ENCODE measurements at regions not wholly inside any gene's neighbourhood (a gene's known extent, or its start where the extent isn't known, plus 50 kb on each side); places are given as distances from the start of the nearest gene placed in this dataset.

- ATAC-seq (ENCODE audit: low FRiP score): no peak
- H3K27me3 ChIP-seq (ENCODE audit: control insufficient read depth in 1 of 2, insufficient read depth in 2 of 2, low read length in 1 of 2): no peaks in the 10 kb centered on the region
- H3K36me3 ChIP-seq (ENCODE audit: control insufficient read depth in 1 of 2, insufficient read depth in 2 of 2, low read length in 1 of 2): no peaks in the 10 kb centered on the region
- 64 to 76% methylated on average over 7 of the region's 7 CpGs for WGBS, 2 donors
- H3K9me3 ChIP-seq (ENCODE audit: control insufficient read depth, low read length): no peaks in the 10 kb centered on the region
- intact Hi-C loops (cut with DNase I): no loop called here
- no peak overlapping the region for H3K4me3 ChIP-seq (ENCODE audit: low read length in 2 of 2)
- DNase-seq: no peak
- no peaks in the 10 kb centered on the region for H3K4me1 ChIP-seq (ENCODE audit: control insufficient read depth in 1 of 2, insufficient read depth in 2 of 2, low read length in 2 of 2)
- no peak overlapping the region for H3K27ac ChIP-seq (ENCODE audit: low read depth in 1 of 2, low read length in 2 of 2)
Measured at GRCh38 chr15:61518191-61518950, 289.3 kb upstream of the RORA start.

GRCh38 chr15:61517776-61518175, 288.7 kb upstream of the RORA start:
- H3K4me3 ChIP-seq (ENCODE audit: low read length in 2 of 2): no peak overlapping the region
- no peak for DNase-seq
- no peaks in the 10 kb centered on the region for H3K4me1 ChIP-seq (ENCODE audit: control insufficient read depth in 1 of 2, insufficient read depth in 2 of 2, low read length in 2 of 2)
- intact Hi-C loops (cut with DNase I): no loop called here
- H3K9me3 ChIP-seq (ENCODE audit: control insufficient read depth, low read length): no peaks in the 10 kb centered on the region
- no peaks in the 10 kb centered on the region for H3K27me3 ChIP-seq (ENCODE audit: control insufficient read depth in 1 of 2, insufficient read depth in 2 of 2, low read length in 1 of 2)
- no peak overlapping the region for H3K27ac ChIP-seq (ENCODE audit: low read depth in 1 of 2, low read length in 2 of 2)
- ATAC-seq (ENCODE audit: low FRiP score): no peak
- 79 to 84% methylated on average over 3 of the region's 3 CpGs for WGBS, 2 donors
- H3K36me3 ChIP-seq (ENCODE audit: control insufficient read depth in 1 of 2, insufficient read depth in 2 of 2, low read length in 1 of 2): no peaks in the 10 kb centered on the region

DNA sequence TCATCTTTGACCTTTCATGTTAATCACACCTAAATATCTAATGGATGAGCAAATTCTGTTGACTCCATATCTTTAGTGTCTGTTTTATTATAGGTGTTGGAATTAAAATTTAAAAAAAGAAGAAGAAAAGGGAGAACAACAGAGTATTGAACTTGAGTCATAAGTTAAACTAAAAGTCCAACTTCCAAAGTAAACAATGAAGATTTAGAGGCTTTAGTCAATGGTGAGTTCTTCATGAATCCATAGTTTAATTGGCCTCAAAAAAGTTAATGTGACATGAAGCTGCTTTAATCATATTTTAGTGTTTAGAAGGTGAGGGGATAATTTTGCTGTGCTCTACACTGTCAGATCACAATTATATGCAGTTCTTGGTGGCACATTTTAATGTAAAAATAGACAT, 288.2 kb upstream of the RORA start:
- Histone ChIP-seq H3K27me3 (ENCODE audit: control insufficient read depth in 1 of 2, insufficient read depth in 2 of 2, low read length in 1 of 2) (no peaks in the 10 kb centered on the region), H3K9me3 (ENCODE audit: control insufficient read depth, low read length) (no peaks in the 10 kb centered on the region), H3K27ac (ENCODE audit: low read depth in 1 of 2, low read length in 2 of 2) (no peak overlapping the region), H3K36me3 (ENCODE audit: control insufficient read depth in 1 of 2, insufficient read depth in 2 of 2, low read length in 1 of 2) (no peaks in the 10 kb centered on the region), H3K4me3 (ENCODE audit: low read length in 2 of 2) (no peak overlapping the region), H3K4me1 (ENCODE audit: control insufficient read depth in 1 of 2, insufficient read depth in 2 of 2, low read length in 2 of 2) (no peaks in the 10 kb centered on the region)
- DNase-seq (no peak), ATAC-seq (ENCODE audit: low FRiP score) (no peak)
- intact Hi-C loops (cut with DNase I): no loop called here

GRCh38 chr15:61511756-61512155, 282.7 kb upstream of the RORA start:
- H3K27ac ChIP-seq (ENCODE audit: low read depth in 1 of 2, low read length in 2 of 2): no peak overlapping the region
- H3K4me1 ChIP-seq (ENCODE audit: control insufficient read depth in 1 of 2, insufficient read depth in 2 of 2, low read length in 2 of 2): no peaks in the 10 kb centered on the region
- intact Hi-C loops (cut with DNase I): no loop called here
- DNase-seq: no peak
- peaks cover 2% of the 10 kb centered on the region for H3K9me3 ChIP-seq (ENCODE audit: control insufficient read depth, low read length)
- no peak overlapping the region for H3K4me3 ChIP-seq (ENCODE audit: low read length in 2 of 2)
- H3K27me3 ChIP-seq (ENCODE audit: control insufficient read depth in 1 of 2, insufficient read depth in 2 of 2, low read length in 1 of 2): no peaks in the 10 kb centered on the region
- no peaks in the 10 kb centered on the region for H3K36me3 ChIP-seq (ENCODE audit: control insufficient read depth in 1 of 2, insufficient read depth in 2 of 2, low read length in 1 of 2)
- no peak for ATAC-seq (ENCODE audit: low FRiP score)
- WGBS, 2 donors: 84 to 85% methylated on average over 1 of the region's 1 CpG

- 61 to 78% methylated on average over 3 of the region's 3 CpGs for WGBS, 2 donors
- Histone ChIP-seq H3K9me3 (ENCODE audit: control insufficient read depth, low read length) (peaks cover 2% of the 10 kb centered on the region), H3K4me3 (ENCODE audit: low read length in 2 of 2) (no peak overlapping the region), H3K4me1 (ENCODE audit: control insufficient read depth in 1 of 2, insufficient read depth in 2 of 2, low read length in 2 of 2) (no peaks in the 10 kb centered on the region), H3K36me3 (ENCODE audit: control insufficient read depth in 1 of 2, insufficient read depth in 2 of 2, low read length in 1 of 2) (no peaks in the 10 kb centered on the region), H3K27ac (ENCODE audit: low read depth in 1 of 2, low read length in 2 of 2) (no peak overlapping the region), H3K27me3 (ENCODE audit: control insufficient read depth in 1 of 2, insufficient read depth in 2 of 2, low read length in 1 of 2) (no peaks in the 10 kb centered on the region)
- intact Hi-C loops (cut with DNase I): no loop called here
- DNase-seq (no peak), ATAC-seq (ENCODE audit: low FRiP score) (no peak)
Measured at GRCh38 chr15:61511089-61511488, 282.0 kb upstream of the RORA start.

DNA sequence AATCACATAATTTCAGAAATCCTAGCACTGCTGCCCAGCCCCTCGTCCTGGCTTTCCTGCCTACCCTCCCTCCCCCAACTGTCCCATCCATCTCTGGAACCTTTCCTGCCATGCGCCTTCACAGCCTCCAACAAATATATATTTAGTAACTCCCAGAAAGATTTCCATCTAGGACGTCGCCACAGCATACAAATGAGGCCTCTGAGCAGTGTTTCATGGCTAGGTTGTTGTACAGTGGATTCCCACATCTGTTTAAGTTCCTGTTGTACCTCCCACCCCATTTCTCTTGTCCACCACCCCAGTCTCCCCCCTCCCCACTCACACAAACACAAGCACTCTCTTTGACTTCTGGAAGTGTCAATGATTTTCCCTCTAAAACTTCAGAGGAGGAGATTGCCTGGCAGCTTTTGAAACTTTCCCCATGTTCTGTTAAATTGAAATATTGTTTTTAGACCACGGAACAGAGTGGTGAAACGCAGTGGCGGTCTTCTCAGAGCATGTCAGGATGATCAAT, 280.3 kb upstream of the RORA start:
- intact Hi-C loops (cut with DNase I): no loop called here
- Histone ChIP-seq H3K36me3 (ENCODE audit: control insufficient read depth in 1 of 2, insufficient read depth in 2 of 2, low read length in 1 of 2) (no peaks in the 10 kb centered on the region), H3K4me1 (ENCODE audit: control insufficient read depth in 1 of 2, insufficient read depth in 2 of 2, low read length in 2 of 2) (no peaks in the 10 kb centered on the region), H3K27ac (ENCODE audit: low read depth in 1 of 2, low read length in 2 of 2) (no peak overlapping the region), H3K27me3 (ENCODE audit: control insufficient read depth in 1 of 2, insufficient read depth in 2 of 2, low read length in 1 of 2) (no peaks in the 10 kb centered on the region), H3K4me3 (ENCODE audit: low read length in 2 of 2) (no peak overlapping the region), H3K9me3 (ENCODE audit: control insufficient read depth, low read length) (peaks cover 2% of the 10 kb centered on the region)
- WGBS, 2 donors: 26 to 40% methylated on average over 7 of the region's 7 CpGs
- no peak for DNase-seq
- ATAC-seq (ENCODE audit: low FRiP score): no peak

GRCh38 chr15:61503383-61503969, 274.4 kb upstream of the RORA start:
- ATAC-seq (ENCODE audit: low FRiP score) (no peak), DNase-seq (no peak)
- intact Hi-C loops (cut with DNase I): no loop called here

DNA sequence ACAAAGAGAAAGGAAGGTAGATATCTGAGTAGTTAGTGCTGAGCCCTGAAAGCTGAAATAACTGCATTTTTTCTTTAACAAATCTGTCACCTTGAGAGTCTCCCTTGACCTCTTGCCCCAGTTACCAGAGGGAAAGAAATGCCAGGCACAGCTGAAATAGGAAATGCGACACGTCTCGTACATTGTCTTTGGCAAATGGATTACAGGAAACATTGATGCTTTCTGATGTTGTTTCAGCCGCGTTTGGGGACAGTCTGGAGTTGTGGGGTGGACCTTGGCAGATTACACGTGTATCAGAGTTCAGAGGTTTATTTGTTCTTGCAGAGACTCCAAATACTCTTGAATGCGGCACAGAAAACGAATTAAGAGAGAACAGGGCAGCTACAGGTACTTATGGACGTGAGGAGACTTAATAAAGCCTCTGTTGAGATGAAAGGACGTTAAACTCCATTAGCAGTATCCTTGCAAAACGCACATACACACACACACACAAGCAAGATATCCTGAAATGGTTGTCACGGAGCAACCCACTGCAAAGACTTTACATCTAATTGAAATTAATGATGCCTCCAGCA, 272.8 kb upstream of the RORA start:
- Histone ChIP-seq H3K9me3 (ENCODE audit: control insufficient read depth, low read length) (no peaks in the 10 kb centered on the region), H3K36me3 (ENCODE audit: control insufficient read depth in 1 of 2, insufficient read depth in 2 of 2, low read length in 1 of 2) (no peaks in the 10 kb centered on the region), H3K27ac (ENCODE audit: low read depth in 1 of 2, low read length in 2 of 2) (no peak overlapping the region), H3K4me3 (ENCODE audit: low read length in 2 of 2) (no peak overlapping the region), H3K27me3 (ENCODE audit: control insufficient read depth in 1 of 2, insufficient read depth in 2 of 2, low read length in 1 of 2) (no peaks in the 10 kb centered on the region), H3K4me1 (ENCODE audit: control insufficient read depth in 1 of 2, insufficient read depth in 2 of 2, low read length in 2 of 2) (peaks cover 0 to 2% of the 10 kb centered on the region in 2 donors)
- 46 to 54% methylated on average over 12 of the region's 12 CpGs for WGBS, 2 donors
- ATAC-seq (ENCODE audit: low FRiP score): no peak
- intact Hi-C loops (cut with DNase I): no loop called here
- DNase-seq: no peak

More at GRCh38 chr15:61503383-61503969, 274.4 kb upstream of the RORA start:
- H3K27me3 ChIP-seq (ENCODE audit: control insufficient read depth in 1 of 2, insufficient read depth in 2 of 2, low read length in 1 of 2): no peaks in the 10 kb centered on the region
- H3K36me3 ChIP-seq (ENCODE audit: control insufficient read depth in 1 of 2, insufficient read depth in 2 of 2, low read length in 1 of 2): no peaks in the 10 kb centered on the region
- H3K27ac ChIP-seq (ENCODE audit: low read depth in 1 of 2, low read length in 2 of 2): no peak overlapping the region
- no peaks in the 10 kb centered on the region for H3K9me3 ChIP-seq (ENCODE audit: control insufficient read depth, low read length)
- no peak overlapping the region for H3K4me3 ChIP-seq (ENCODE audit: low read length in 2 of 2)
- H3K4me1 ChIP-seq (ENCODE audit: control insufficient read depth in 1 of 2, insufficient read depth in 2 of 2, low read length in 2 of 2): peaks cover 0 to 2% of the 10 kb centered on the region in 2 donors

Data from aorta (tissue), 5 donors.